ENCODE measurements at regions not wholly inside any gene's neighbourhood (a gene's known extent, or its start where the extent isn't known, plus 50 kb on each side); places are given as distances from the start of the nearest gene placed in this dataset.
A peak's percentile ranks its signal among the peaks of the same experiment; 100 is the strongest.

DNA sequence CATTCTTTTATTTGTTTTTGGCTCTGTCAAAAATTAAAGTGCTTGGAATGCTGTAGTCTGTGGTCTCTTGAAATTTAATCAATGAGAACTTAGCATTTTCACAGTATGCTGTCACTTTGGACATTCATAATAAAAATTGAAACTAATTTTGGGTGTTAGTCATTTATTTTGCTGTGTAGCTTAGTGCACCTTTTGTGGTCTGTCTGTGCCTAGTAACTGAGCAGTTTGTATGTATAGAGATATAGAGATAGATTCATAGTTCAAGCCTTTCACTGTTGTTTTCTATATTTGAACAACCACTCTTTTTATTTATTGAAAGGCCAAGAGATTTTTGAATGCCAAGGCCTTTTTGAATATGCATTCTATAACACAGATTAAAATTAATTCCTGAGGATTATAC, 86.4 kb upstream of the TIAM2 start:
- Mint-ChIP-seq H3K9me3 (no peaks in the 10 kb centered on the region), H3K4me1 (no peaks in the 10 kb centered on the region), H3K36me3 (peaks cover 2% of the 10 kb centered on the region), H3K27ac (no peak overlapping the region), H3K4me3 (no peak overlapping the region), H3K27me3 (no peaks in the 10 kb centered on the region)
- ATAC-seq (ENCODE audit: low read depth) (no peak), DNase-seq (ENCODE audit: low spot score in 2 of 2) (no peak)

DNA sequence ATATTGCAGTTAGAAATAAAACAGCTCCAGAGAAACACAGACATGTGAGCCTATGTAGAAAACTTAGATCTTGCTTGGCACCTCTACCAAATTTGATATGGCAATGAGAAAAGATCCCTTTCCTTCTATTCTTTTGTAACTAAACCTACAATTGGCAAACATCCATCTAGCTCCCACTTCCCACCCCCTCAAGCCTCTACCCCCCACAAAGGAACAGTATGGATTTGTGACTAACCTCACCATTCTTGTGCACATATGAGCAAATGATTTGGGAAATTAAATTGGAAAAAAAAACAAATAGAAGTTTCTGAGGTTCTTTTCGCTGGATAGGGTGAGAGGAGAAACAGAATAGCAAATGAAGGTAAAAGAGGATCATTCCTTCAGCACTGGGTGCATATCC, 85.8 kb upstream of the TIAM2 start:
- Mint-ChIP-seq H3K9me3 (no peaks in the 10 kb centered on the region), H3K27me3 (no peaks in the 10 kb centered on the region), H3K4me3 (no peak overlapping the region), H3K4me1 (no peaks in the 10 kb centered on the region), H3K36me3 (peaks cover 2% of the 10 kb centered on the region), H3K27ac (no peak overlapping the region)
- DNase-seq (ENCODE audit: low spot score in 2 of 2), result no peak
- no peak for ATAC-seq (ENCODE audit: low read depth)

GRCh38 chr6:154909821-154910220, 85.3 kb upstream of the TIAM2 start:
- ATAC-seq (ENCODE audit: low read depth) (no peak), DNase-seq (ENCODE audit: low spot score in 2 of 2) (no peak)
- Mint-ChIP-seq H3K27me3 (no peaks in the 10 kb centered on the region), H3K9me3 (no peaks in the 10 kb centered on the region), H3K27ac (no peak overlapping the region), H3K4me1 (no peaks in the 10 kb centered on the region), H3K4me3 (no peak overlapping the region), H3K36me3 (peaks cover 2% of the 10 kb centered on the region)

DNA sequence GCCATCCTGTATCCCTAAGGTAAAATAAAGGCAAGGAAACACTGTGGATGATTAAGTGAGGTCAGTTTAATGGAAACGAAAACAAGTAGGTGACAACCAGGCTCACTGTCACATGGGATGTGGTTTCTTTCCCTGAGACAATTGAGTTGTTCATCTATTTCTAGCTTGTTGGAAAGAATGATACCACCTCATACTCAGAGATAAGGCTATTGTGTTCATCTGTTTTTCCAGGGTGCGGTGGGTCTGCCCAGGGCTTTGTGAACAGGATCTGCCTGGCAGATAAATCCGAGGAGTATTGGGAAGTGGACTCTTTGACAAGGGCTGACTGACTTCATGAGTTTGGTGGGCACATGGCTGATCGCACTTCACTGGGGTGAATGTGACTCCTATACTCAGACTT, 80.8 kb upstream of the TIAM2 start:
- Mint-ChIP-seq H3K27me3 (no peaks in the 10 kb centered on the region), H3K36me3 (peaks cover 4% of the 10 kb centered on the region), H3K4me1 (no peaks in the 10 kb centered on the region), H3K4me3 (no peak overlapping the region), H3K9me3 (no peaks in the 10 kb centered on the region), H3K27ac (no peak overlapping the region)
- ATAC-seq (ENCODE audit: low read depth) (no peak), DNase-seq (ENCODE audit: low spot score in 2 of 2) (no peak)

- H3K4me3 Mint-ChIP-seq, result no peak overlapping the region
- DNase-seq (ENCODE audit: low spot score in 2 of 2), result no peak
- H3K36me3 Mint-ChIP-seq, result peaks cover 3% of the 10 kb centered on the region
- no peaks in the 10 kb centered on the region for H3K9me3 Mint-ChIP-seq
- H3K27me3 Mint-ChIP-seq, result no peaks in the 10 kb centered on the region
- no peak for ATAC-seq (ENCODE audit: low read depth)
- H3K27ac Mint-ChIP-seq, result no peak overlapping the region
- H3K4me1 Mint-ChIP-seq, result peaks cover 5% of the 10 kb centered on the region
Observed at GRCh38 chr6:154916857-154917256, 78.3 kb upstream of the TIAM2 start.

DNA sequence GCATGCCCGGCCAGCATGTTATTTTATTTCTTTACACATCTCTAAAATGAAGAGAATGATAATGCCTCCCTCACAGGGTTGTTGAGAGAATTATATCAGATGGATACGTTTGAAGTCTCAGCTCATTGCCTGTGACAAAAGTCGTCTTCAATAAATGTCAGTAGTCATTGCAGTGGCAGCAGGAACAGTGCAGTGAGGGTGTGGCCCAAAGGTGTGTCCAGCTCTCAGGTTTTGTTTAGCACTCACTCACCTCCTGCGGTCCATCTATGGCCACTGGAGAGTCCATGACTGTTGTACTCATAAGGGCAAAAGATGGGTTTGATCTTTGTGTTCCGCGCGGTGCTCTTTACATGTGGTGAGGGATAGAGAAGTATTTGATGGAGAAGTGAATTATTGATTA, 77.2 kb upstream of the TIAM2 start:
- H3K9me3 Mint-ChIP-seq, result no peaks in the 10 kb centered on the region
- H3K36me3 Mint-ChIP-seq, result peaks cover 3% of the 10 kb centered on the region
- ATAC-seq (ENCODE audit: low read depth), result no peak
- H3K27me3 Mint-ChIP-seq, result no peaks in the 10 kb centered on the region
- no peak overlapping the region for H3K27ac Mint-ChIP-seq
- H3K4me1 Mint-ChIP-seq, result peaks cover 5% of the 10 kb centered on the region
- H3K4me3 Mint-ChIP-seq, result no peak overlapping the region
- DNase-seq (ENCODE audit: low spot score in 2 of 2), result no peak

GRCh38 chr6:154919806-154920205, 75.3 kb upstream of the TIAM2 start:
- Mint-ChIP-seq H3K27ac (no peak overlapping the region), H3K4me1 (peaks cover 8% of the 10 kb centered on the region), H3K36me3 (peaks cover 3% of the 10 kb centered on the region), H3K4me3 (no peak overlapping the region), H3K27me3 (no peaks in the 10 kb centered on the region), H3K9me3 (no peaks in the 10 kb centered on the region)
- DNase-seq (ENCODE audit: low spot score in 2 of 2), result no peak
- ATAC-seq (ENCODE audit: low read depth), result no peak

GRCh38 chr6:154920495-154921200, 74.5 kb upstream of the TIAM2 start:
- ATAC-seq (ENCODE audit: low read depth) (no peak), DNase-seq (ENCODE audit: low spot score in 2 of 2) (no peak)
- peaks cover 3% of the 10 kb centered on the region for H3K36me3 Mint-ChIP-seq
- no peaks in the 10 kb centered on the region for H3K27me3 Mint-ChIP-seq
- H3K9me3 Mint-ChIP-seq, result no peaks in the 10 kb centered on the region
- H3K27ac Mint-ChIP-seq, result no peak overlapping the region
- no peak overlapping the region for H3K4me3 Mint-ChIP-seq
- H3K4me1 Mint-ChIP-seq, result peaks cover 8% of the 10 kb centered on the region

GRCh38 chr6:154921482-154921881, 73.6 kb upstream of the TIAM2 start:
- peaks cover 3% of the 10 kb centered on the region for H3K36me3 Mint-ChIP-seq
- ATAC-seq (ENCODE audit: low read depth), result peak; percentile 82
- DNase-seq (ENCODE audit: low spot score in 2 of 2), result no peak
- H3K9me3 Mint-ChIP-seq, result no peaks in the 10 kb centered on the region
- H3K4me1 Mint-ChIP-seq, result peaks cover 8% of the 10 kb centered on the region
- no peaks in the 10 kb centered on the region for H3K27me3 Mint-ChIP-seq
- H3K27ac Mint-ChIP-seq, result no peak overlapping the region
- H3K4me3 Mint-ChIP-seq, result no peak overlapping the region

DNA sequence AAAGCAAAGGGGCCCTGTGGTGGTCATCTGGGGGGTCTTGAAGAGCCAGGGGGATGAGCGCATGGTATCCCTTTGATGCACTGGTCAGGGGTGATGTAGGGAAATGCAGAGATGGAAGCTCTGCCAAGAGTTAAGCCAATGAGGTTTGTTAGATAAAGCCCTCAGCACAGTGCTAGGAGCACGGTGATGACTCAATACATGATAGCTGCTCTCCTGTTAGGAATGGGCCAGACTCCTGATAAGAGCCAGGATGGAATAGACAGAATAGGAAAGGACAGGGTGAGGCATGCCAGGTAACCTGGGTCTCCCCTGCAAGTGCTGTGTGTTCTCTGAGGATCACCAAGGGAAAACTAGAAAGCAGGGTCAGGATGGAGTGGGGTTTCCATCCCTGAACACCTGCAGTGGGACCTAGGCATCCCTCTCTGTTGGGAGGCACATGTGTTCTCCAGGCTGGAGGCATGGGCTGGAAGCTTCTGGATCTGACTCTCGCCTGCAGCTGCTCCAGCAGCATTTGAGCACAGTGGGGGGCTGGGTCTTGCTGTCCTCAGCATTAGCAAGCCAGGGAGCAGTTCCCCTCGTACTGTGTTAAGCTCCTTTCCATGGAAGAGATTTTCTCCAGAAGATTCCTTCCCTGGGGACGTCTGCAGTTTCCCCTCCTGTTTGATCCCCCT, 71.8 kb upstream of the TIAM2 start:
- peaks cover 9% of the 10 kb centered on the region for H3K4me1 Mint-ChIP-seq
- no peaks in the 10 kb centered on the region for H3K9me3 Mint-ChIP-seq
- no peak overlapping the region for H3K4me3 Mint-ChIP-seq
- H3K27ac Mint-ChIP-seq, result no peak overlapping the region
- H3K36me3 Mint-ChIP-seq, result no peaks in the 10 kb centered on the region
- no peak for ATAC-seq (ENCODE audit: low read depth)
- no peak for DNase-seq (ENCODE audit: low spot score in 2 of 2)
- H3K27me3 Mint-ChIP-seq, result no peaks in the 10 kb centered on the region

GRCh38 chr6:154925130-154925529, 70.0 kb upstream of the TIAM2 start:
- no peak overlapping the region for H3K27ac Mint-ChIP-seq
- no peak overlapping the region for H3K4me3 Mint-ChIP-seq
- no peaks in the 10 kb centered on the region for H3K27me3 Mint-ChIP-seq
- ATAC-seq (ENCODE audit: low read depth), result no peak
- no peaks in the 10 kb centered on the region for H3K36me3 Mint-ChIP-seq
- H3K9me3 Mint-ChIP-seq, result no peaks in the 10 kb centered on the region
- peaks cover 11% of the 10 kb centered on the region for H3K4me1 Mint-ChIP-seq
- DNase-seq (ENCODE audit: low spot score in 2 of 2), result no peak

DNA sequence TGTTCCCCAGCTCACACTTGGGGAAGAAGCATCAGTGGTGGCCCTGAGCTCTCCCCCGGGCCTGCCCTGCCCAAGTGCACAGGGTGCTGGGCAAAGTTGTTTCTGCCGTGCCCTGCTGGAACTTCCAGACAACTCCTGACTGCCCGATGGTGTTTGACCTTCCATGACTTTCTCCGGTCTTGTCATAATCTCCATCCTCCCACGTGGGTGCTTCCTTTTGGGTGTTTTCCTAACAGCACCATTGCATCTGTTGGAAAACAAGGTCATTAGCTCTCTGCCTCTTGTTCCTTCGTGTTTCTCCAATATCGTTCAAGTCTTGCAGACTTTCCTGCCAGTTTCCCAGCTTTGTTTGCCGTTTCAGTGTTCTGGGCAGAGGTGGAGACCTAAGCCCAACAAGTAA, 68.7 kb upstream of the TIAM2 start:
- H3K27me3 Mint-ChIP-seq, result no peaks in the 10 kb centered on the region
- H3K4me1 Mint-ChIP-seq, result peaks cover 10% of the 10 kb centered on the region
- H3K4me3 Mint-ChIP-seq, result no peak overlapping the region
- no peaks in the 10 kb centered on the region for H3K9me3 Mint-ChIP-seq
- ATAC-seq (ENCODE audit: low read depth) (no peak), DNase-seq (ENCODE audit: low spot score in 2 of 2) (no peak)
- no peaks in the 10 kb centered on the region for H3K36me3 Mint-ChIP-seq
- no peak overlapping the region for H3K27ac Mint-ChIP-seq

- Mint-ChIP-seq H3K27ac (no peak overlapping the region), H3K9me3 (no peaks in the 10 kb centered on the region), H3K27me3 (no peaks in the 10 kb centered on the region), H3K36me3 (no peaks in the 10 kb centered on the region), H3K4me1 (peaks cover 19% of the 10 kb centered on the region), H3K4me3 (no peak overlapping the region)
- ATAC-seq (ENCODE audit: low read depth) (peak; percentile 65), DNase-seq (ENCODE audit: low spot score in 2 of 2) (peak; percentile 45 to 56)
Observed at GRCh38 chr6:154928325-154928922, 66.7 kb upstream of the TIAM2 start.

DNA sequence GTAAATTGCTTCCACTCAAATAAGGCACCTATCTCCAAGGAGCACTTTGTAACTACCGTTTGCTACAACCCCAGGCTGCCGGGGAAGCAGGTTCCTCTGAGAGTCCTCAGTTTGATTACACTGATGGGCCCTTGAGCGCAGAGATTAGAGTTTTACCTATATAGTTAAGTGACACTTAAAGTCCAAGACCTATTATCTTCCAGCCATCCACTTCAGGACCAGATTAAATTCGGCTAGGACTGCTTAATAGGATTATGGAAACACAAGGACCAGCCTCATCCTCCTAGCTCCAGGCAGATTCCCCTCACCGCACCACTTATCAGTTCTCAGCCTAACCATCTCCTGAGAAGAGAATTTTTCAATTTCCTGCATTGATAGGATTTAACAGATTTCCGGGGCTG, 64.7 kb upstream of the TIAM2 start:
- peaks cover 3% of the 10 kb centered on the region for H3K36me3 Mint-ChIP-seq
- DNase-seq (ENCODE audit: low spot score in 2 of 2) (no peak), ATAC-seq (ENCODE audit: low read depth) (no peak)
- no peaks in the 10 kb centered on the region for H3K27me3 Mint-ChIP-seq
- H3K4me1 Mint-ChIP-seq, result peaks cover 16% of the 10 kb centered on the region
- no peaks in the 10 kb centered on the region for H3K9me3 Mint-ChIP-seq
- no peak overlapping the region for H3K27ac Mint-ChIP-seq
- H3K4me3 Mint-ChIP-seq, result no peak overlapping the region
